ENCODE measurements at regions not wholly inside any gene's neighbourhood (a gene's known extent, or its start where the extent isn't known, plus 50 kb on each side); places are given as distances from the start of the nearest gene placed in this dataset.
A peak's percentile ranks its signal among the peaks of the same experiment; 100 is the strongest.
"Not testable (repeated sequence)": the region's sequence is repeated elsewhere in the genome, so short reads cannot be mapped to it uniquely, and the experiment has no call there.

DNA sequence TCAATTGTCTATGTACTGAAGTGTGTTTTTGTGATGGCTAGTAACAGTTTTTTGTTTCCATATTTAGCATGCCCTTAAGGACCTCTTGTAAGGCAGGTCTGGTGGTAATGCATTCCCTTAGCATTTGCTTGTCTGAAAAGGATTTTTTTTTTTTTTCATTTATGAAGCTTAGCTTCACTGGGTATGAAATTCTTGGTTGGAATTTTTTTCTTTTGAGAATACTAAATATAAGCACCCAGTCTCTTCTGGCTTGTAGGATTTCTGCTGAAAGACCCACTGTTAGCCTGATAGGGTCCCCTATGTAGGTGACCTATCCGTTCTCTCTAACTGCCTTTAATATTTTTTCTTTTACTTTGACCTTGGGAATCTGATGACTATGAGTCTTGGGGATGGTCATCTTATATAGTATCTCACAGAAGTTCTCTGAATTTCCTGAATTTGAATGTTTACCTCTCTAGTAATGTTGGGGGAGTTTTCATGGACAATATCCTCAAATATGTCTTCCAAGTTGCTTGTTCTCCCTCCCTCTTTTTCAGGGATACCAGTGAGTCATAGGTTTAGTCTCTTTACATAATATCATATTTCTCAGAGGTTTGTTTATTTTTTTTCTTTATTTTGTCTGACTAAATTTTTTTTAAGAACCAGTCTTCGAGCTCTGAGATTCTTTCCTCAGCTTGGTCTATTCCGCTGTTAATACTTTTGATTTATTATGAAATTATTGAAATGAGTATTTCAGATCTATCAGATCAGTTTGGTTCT is 157.1 kb upstream of the PGRMC2 start:
- TF ChIP-seq, protein P1, sequence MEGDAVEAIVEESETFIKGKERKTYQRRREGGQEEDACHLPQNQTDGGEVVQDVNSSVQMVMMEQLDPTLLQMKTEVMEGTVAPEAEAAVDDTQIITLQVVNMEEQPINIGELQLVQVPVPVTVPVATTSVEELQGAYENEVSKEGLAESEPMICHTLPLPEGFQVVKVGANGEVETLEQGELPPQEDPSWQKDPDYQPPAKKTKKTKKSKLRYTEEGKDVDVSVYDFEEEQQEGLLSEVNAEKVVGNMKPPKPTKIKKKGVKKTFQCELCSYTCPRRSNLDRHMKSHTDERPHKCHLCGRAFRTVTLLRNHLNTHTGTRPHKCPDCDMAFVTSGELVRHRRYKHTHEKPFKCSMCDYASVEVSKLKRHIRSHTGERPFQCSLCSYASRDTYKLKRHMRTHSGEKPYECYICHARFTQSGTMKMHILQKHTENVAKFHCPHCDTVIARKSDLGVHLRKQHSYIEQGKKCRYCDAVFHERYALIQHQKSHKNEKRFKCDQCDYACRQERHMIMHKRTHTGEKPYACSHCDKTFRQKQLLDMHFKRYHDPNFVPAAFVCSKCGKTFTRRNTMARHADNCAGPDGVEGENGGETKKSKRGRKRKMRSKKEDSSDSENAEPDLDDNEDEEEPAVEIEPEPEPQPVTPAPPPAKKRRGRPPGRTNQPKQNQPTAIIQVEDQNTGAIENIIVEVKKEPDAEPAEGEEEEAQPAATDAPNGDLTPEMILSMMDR (IDR thresholded peaks at IDR 0.05) = no peak
- TF ChIP-seq POLR2A (IDR thresholded peaks at IDR 0.05) = no peak
- intact Hi-C loops (cut with DNase I) = no loop called here
- H3K27ac ChIP-seq = no peak overlapping the region

DNA sequence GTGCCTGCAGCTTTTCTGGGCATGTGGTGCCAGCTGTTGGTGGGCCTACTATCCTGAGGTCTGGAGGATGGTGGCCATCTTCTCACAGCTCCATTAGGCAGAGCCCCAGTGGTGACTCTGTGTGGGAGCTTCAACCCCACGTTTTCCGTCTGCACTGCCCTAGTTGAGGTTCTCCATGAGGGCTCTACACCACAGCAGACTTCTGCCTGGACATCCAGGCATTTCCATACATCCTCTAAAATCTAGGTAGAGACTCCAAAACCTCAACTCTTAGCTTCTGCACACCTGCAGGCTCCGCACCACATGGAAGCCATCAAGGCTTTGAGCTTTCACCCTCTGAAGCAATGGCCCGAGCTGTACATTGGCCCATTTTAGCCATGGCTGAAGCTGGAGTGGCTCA is 153.3 kb upstream of the PGRMC2 start:
- intact Hi-C loops (cut with DNase I) = no loop called here

More for the DNA sequence above, 157.1 kb upstream of the PGRMC2 start:
- DNase-seq = no peak
- 84 to 94% methylated on average over 3 of the region's 3 CpGs for WGBS, 2 donors
- H3K9me3 ChIP-seq = peaks cover 0 to 15% (median 3%) of the 10 kb centered on the region in 3 donors
- H3K4me1 ChIP-seq = no peaks in the 10 kb centered on the region
- no peak overlapping the region for H3K4me3 ChIP-seq
- H3K27me3 ChIP-seq = no peaks in the 10 kb centered on the region
- peaks cover 0 to 3% (median 0%) of the 10 kb centered on the region in 3 donors for H3K36me3 ChIP-seq

DNA sequence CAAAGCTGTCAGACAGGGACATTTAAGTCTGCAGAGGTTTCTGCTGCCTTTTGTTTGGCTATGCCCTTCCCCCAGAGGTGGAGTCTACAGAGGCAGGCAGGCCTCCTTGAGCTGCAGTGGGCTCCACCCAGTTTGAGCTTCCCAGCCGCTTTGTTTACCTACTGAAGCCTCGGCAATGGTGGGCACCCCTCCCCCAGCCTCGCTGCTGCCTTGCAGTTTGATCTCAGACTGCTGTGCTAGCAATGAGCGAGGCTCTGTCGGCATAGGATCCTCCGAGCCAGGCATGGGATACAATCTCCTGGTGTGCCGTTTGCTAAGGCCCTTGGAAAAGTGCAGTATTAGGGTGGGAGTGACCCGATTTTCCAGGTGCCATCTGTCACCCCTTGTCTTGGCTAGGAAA is 149.4 kb upstream of the PGRMC2 start:
- DNase-seq; H3K9me3 ChIP-seq; H3K36me3 ChIP-seq; H3K4me3 ChIP-seq; H3K27me3 ChIP-seq; H3K4me1 ChIP-seq; H3K27ac ChIP-seq; intact Hi-C loops (cut with DNase I): not testable (repeated sequence)
- 83 to 89% methylated on average over 1 to 3 of the region's 8 CpGs for WGBS, 2 donors

More for the DNA sequence above, 153.3 kb upstream of the PGRMC2 start:
- no peaks in the 10 kb centered on the region for H3K27me3 ChIP-seq
- no peak for DNase-seq
- peaks cover 0 to 8% (median 0%) of the 10 kb centered on the region in 3 donors for H3K36me3 ChIP-seq
- H3K4me1 ChIP-seq = no peaks in the 10 kb centered on the region
- WGBS, 2 donors = 89 to 90% methylated on average over 3 to 4 of the region's 4 CpGs
- no peak for TF ChIP-seq POLR2A (IDR thresholded peaks at IDR 0.05)
- TF ChIP-seq, protein P1 (IDR thresholded peaks at IDR 0.05) = no peak
- no peak overlapping the region for H3K4me3 ChIP-seq
- H3K9me3 ChIP-seq = peaks cover 0 to 15% (median 3%) of the 10 kb centered on the region in 3 donors
- H3K27ac ChIP-seq = no peak overlapping the region

DNA sequence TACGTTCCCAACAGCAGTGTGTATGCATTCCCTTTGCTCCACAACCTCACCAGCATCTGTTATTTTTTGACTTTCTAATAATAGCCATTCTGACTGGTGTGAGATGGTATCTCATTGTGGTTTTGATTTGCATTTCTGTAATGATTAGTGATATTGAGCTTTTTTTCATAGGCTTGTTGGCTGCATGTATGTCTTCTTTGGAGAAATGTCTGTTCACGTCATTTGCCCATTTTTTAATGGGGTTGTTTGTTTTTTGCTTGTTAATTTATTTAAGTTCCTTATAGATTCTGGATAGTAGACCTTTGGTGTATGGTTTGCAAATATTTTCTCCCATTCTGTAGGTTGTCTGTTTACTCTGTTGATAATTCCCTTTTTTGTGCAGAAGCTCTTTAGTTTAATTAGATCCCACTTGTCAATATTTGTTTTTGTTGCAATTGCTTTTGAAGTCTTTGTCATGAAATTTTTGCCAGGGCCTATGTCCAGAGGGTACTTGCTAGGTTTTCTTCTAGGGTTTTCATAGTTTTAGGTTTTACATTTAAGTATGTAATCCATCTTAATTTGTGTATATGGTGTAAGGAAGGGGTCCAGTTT is 141.5 kb upstream of the PGRMC2 start:
- H3K9me3 ChIP-seq; H3K4me3 ChIP-seq; H3K36me3 ChIP-seq; intact Hi-C loops (cut with DNase I); H3K27me3 ChIP-seq; DNase-seq; H3K27ac ChIP-seq: not testable (repeated sequence)
- peaks cover 0 to 21% (median 0%) of the 10 kb centered on the region in 3 donors for H3K4me1 ChIP-seq
- 83 to 95% methylated on average over 2 of the region's 2 CpGs for WGBS, 2 donors

DNA sequence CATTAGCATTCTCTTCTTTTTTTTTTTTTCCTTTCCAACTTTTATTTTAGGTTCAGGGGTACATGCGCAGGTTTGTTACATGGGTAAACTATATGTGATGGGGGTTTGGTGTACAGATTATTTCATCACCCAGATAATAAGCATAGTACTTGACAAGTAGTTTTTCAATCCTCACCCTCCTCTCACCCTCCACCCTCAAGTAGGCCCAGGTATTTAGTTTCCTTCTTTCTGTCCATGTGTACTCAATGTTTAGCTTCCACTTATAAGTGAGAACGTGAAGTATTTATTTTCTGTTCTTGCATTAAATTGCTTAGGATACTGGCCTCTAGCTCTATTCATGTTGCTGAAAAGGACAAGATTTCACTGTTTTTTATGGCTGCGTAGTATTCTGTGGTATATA is 140.8 kb upstream of the PGRMC2 start:
- WGBS, 2 donors = 93 to 95% methylated on average over 3 of the region's 3 CpGs
- Histone ChIP-seq H3K36me3 (no peaks in the 10 kb centered on the region), H3K4me3 (peak overlapping the region in 1 of 4 donors; percentile 27), H3K27me3 (no peaks in the 10 kb centered on the region), H3K4me1 (peaks cover 0 to 28% (median 0%) of the 10 kb centered on the region in 3 donors), H3K27ac (peak overlapping the region in 1 of 4 donors; percentile 30), H3K9me3 (no peaks in the 10 kb centered on the region)
- no peak for DNase-seq
- TF ChIP-seq, protein P1 (IDR thresholded peaks at IDR 0.05) = no peak
- TF ChIP-seq POLR2A (IDR thresholded peaks at IDR 0.05) = no peak
- intact Hi-C loops (cut with DNase I) = no loop called here

DNA sequence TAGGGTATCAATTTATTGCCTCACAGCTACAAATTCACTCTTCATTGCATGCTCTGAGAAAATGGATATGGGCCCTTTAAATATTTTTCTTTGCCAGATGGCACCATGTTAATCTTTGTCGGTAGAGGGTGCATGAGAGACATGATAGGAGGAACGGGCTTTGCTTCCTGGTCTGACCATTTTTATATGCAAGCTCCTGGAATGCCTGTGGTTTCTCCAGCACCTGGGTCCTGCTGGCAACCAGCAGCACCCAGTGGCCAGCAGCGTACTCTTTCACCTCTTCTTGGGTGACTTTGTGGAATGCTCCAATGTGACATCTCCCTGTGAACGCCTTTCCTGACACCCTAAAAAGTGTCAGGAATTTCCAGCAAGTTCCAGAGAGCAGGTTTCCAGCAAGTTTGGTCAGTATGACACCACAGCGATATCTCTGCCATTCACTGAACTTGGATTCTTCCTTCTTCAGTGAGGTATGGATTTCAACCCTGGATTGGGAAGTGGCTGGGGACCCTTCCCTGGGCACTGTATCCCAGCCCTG is 140.3 kb upstream of the PGRMC2 start:
- Histone ChIP-seq H3K36me3 (no peaks in the 10 kb centered on the region), H3K27me3 (no peaks in the 10 kb centered on the region), H3K9me3 (no peaks in the 10 kb centered on the region), H3K4me1 (peaks cover 0 to 28% (median 0%) of the 10 kb centered on the region in 3 donors), H3K4me3 (peak overlapping the region in 2 of 4 donors; percentile 27 to 31), H3K27ac (peak overlapping the region in 1 of 4 donors; percentile 30)
- WGBS, 2 donors = 36 to 39% methylated on average over 4 to 5 of the region's 5 CpGs
- intact Hi-C loops (cut with DNase I) = no loop called here
- no peak for TF ChIP-seq POLR2A (IDR thresholded peaks at IDR 0.05)
- TF ChIP-seq, protein P1 (IDR thresholded peaks at IDR 0.05) = peak in 5 of 6 experiments; percentile 20 to 61 (median 31)
- DNase-seq = no peak

Measured in esophagus squamous epithelium (tissue), 5 donors.